ENCODE measurements at regions not wholly inside any gene's neighbourhood (a gene's known extent, or its start where the extent isn't known, plus 50 kb on each side); places are given as distances from the start of the nearest gene placed in this dataset.

DNA sequence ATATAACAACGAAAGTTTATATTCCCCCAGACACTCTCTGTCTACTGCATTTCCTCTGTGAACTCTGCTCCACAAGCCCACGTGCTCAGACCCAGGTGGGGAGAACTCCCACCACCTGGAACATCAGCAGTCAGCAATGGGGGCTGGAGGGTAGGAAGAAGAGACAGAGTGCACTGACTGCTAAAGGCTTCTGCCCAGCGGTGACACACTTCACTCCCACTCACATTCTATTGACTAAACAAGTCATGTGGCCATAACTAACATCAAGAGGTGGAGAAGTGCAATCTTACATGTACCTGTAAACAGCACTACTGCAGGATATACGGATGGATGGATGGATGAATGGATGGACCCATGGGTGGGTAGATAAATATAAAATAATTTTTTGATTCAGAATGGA, 122.2 kb downstream of the MPP7 start:
- ChIA-PET CTCF (interaction anchor here (0.5 to 1.5 kb wide), 6 partner anchors 12 to 1407 kb away, joined by 3 read pairs; no protein-coding TSS in a partner anchor), POLR2A (no interaction called here)
- Histone ChIP-seq H3K9me3 (ENCODE audit: control insufficient read depth, insufficient read depth, low read depth, low read length) (no peaks in the 10 kb centered on the region), H3K36me3 (ENCODE audit: control insufficient read depth in 2 of 2, insufficient read depth in 1 of 2, low read length in 2 of 2) (no peaks in the 10 kb centered on the region), H3K4me1 (ENCODE audit: control insufficient read depth, insufficient read depth, low read length) (peaks cover 3% of the 10 kb centered on the region; the same call in 1 of the 2 replicates), H3K27ac (ENCODE audit: extremely low read depth, low read depth, low read length) (no peak overlapping the region), H3K4me3 (ENCODE audit: low read depth, low read length) (no peak overlapping the region)
- TF ChIP-seq EGR2 (tag by site-specific recombination; IDR thresholded peaks at IDR 0.05; ENCODE audit: low read depth) (peak; percentile 90), ZFHX2 (tag by site-specific recombination; conservative IDR thresholded peaks at IDR 0.05) (peak; percentile 83), ZSCAN30 (tag by site-specific recombination; IDR thresholded peaks at IDR 0.05) (no peak), SCRT2 (tag by site-specific recombination; IDR thresholded peaks at IDR 0.05) (peak; percentile 43)

DNA sequence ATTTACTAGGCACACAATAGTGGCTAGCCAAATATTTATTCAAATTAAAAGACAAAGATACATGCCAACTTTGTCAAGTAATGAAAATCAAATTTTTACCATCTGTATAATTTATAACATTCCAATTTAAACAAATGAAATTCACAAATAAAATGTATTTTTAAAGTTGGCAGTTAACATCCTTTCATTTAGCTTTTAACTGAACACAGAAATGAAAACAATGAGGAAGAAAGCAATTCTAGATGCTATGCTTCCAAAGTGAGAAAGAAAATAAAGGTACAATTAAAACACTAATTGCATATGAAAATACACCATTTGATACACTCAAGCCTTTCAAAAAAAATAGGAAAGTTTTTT, 123.1 kb downstream of the MPP7 start:
- TF ChIP-seq ZNF302 (tag by site-specific recombination; IDR thresholded peaks at IDR 0.05; ENCODE audit: low read depth) (no peak), ZNF548 (tag by site-specific recombination; IDR thresholded peaks at IDR 0.05) (no peak), ZNF768 (tag by site-specific recombination; IDR thresholded peaks at IDR 0.05) (no peak), ZNF266 (tag by site-specific recombination; IDR thresholded peaks at IDR 0.05; ENCODE audit: low read depth) (no peak), ZNF560 (tag by site-specific recombination; IDR thresholded peaks at IDR 0.05; ENCODE audit: borderline replicate concordance) (no peak), KLF1 (tag by site-specific recombination; IDR thresholded peaks at IDR 0.05) (no peak), ZNF623 (tag by site-specific recombination; IDR thresholded peaks at IDR 0.05) (no peak), ZFP41 (tag by site-specific recombination; IDR thresholded peaks at IDR 0.05; ENCODE audit: borderline replicate concordance) (no peak), KLF8 (tag by site-specific recombination; IDR thresholded peaks at IDR 0.05) (no peak), SP7 (tag by site-specific recombination; IDR thresholded peaks at IDR 0.05) (no peak)
- ChIA-PET CTCF (interaction anchor here (0.7 to 1.9 kb wide), 8 partner anchors 9 to 382 kb away, joined by 3 to 7 read pairs (median 3); no protein-coding TSS in a partner anchor), POLR2A (interaction anchor here (0.6 kb wide), 1 partner anchor 1026 kb away, joined by 3 read pairs; the partner anchor contains the start of gene YME1L1)
- no peaks in the 10 kb centered on the region for H3K9me3 ChIP-seq (ENCODE audit: control insufficient read depth, insufficient read depth, low read depth, low read length)
- H3K4me3 ChIP-seq (ENCODE audit: low read depth, low read length), result no peak overlapping the region
- no peaks in the 10 kb centered on the region for H3K36me3 ChIP-seq (ENCODE audit: control insufficient read depth in 2 of 2, insufficient read depth in 1 of 2, low read length in 2 of 2)
- H3K27ac ChIP-seq (ENCODE audit: extremely low read depth, low read depth, low read length), result no peak overlapping the region
- H3K4me1 ChIP-seq (ENCODE audit: control insufficient read depth, insufficient read depth, low read length), result peaks cover 3% of the 10 kb centered on the region; the same call in 1 of the 2 replicates

DNA sequence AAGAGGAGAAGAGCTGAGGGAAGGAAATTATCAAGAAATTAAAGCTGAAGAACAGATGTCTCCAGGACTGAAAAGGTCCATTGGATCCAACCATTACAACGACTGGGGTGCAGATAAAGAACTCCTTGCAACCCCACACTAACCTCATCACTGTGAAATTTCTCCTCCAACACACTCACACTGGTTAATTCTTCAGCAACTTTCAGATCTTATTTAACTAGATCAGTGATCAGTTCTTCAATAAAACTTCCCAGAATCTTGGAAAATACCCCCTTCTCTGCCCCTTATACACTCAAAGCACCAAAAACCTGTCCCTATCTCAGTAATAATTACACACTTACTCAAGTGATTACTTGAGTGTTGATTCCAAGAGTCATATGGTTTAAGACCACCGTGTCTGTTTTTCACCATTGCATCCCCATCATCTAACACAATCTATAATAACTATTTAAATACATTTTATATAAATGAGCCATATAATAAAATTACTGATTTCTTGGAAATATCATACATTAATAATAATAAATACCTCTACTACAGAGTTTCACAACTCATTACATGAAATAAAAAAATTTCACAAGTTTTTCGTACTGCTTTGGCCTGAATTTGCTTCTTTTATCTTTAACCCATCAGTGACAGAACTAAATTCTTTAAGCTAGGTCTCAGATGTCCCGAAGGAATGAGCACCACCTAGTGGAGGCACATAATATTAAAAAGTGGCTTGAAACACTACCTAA, 123.7 kb downstream of the MPP7 start:
- no peak overlapping the region for H3K27ac ChIP-seq (ENCODE audit: extremely low read depth, low read depth, low read length)
- ChIA-PET POLR2A (interaction anchor here (0.6 kb wide), 1 partner anchor 1025 kb away, joined by 3 read pairs; the partner anchor contains the start of gene YME1L1), CTCF (interaction anchor here (0.5 to 1.9 kb wide), 9 partner anchors 8 to 381 kb away, joined by 3 to 7 read pairs (median 3); no protein-coding TSS in a partner anchor)
- no peaks in the 10 kb centered on the region for H3K36me3 ChIP-seq (ENCODE audit: control insufficient read depth in 2 of 2, insufficient read depth in 1 of 2, low read length in 2 of 2)
- TF ChIP-seq ZNF37A (tag by site-specific recombination; IDR thresholded peaks at IDR 0.05) (no peak), ZNF654 (tag by site-specific recombination; IDR thresholded peaks at IDR 0.05; ENCODE audit: low read depth) (peak; percentile 64), ZNF660 (tag by site-specific recombination; IDR thresholded peaks at IDR 0.05) (0 out of 2 replicates have a peak, but pooled peaks have one; percentile 29), ZNF146 (tag by site-specific recombination; IDR thresholded peaks at IDR 0.05) (no peak)
- TF ChIP-seq, protein P1, sequence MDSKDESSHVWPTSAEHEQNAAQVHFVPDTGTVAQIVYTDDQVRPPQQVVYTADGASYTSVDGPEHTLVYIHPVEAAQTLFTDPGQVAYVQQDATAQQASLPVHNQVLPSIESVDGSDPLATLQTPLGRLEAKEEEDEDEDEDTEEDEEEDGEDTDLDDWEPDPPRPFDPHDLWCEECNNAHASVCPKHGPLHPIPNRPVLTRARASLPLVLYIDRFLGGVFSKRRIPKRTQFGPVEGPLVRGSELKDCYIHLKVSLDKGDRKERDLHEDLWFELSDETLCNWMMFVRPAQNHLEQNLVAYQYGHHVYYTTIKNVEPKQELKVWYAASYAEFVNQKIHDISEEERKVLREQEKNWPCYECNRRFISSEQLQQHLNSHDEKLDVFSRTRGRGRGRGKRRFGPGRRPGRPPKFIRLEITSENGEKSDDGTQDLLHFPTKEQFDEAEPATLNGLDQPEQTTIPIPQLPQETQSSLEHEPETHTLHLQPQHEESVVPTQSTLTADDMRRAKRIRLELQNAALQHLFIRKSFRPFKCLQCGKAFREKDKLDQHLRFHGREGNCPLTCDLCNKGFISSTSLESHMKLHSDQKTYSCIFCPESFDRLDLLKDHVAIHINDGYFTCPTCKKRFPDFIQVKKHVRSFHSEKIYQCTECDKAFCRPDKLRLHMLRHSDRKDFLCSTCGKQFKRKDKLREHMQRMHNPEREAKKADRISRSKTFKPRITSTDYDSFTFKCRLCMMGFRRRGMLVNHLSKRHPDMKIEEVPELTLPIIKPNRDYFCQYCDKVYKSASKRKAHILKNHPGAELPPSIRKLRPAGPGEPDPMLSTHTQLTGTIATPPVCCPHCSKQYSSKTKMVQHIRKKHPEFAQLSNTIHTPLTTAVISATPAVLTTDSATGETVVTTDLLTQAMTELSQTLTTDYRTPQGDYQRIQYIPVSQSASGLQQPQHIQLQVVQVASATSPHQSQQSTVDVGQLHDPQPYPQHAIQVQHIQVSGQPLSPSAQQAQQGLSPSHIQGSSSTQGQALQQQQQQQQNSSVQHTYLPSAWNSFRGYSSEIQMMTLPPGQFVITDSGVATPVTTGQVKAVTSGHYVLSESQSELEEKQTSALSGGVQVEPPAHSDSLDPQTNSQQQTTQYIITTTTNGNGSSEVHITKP (tag by site-specific recombination; IDR thresholded peaks at IDR 0.05), result peak; percentile 96
- peaks cover 3% of the 10 kb centered on the region; the same call in 1 of the 2 replicates for H3K4me1 ChIP-seq (ENCODE audit: control insufficient read depth, insufficient read depth, low read length)
- no peak overlapping the region for H3K4me3 ChIP-seq (ENCODE audit: low read depth, low read length)
- H3K9me3 ChIP-seq (ENCODE audit: control insufficient read depth, insufficient read depth, low read depth, low read length), result no peaks in the 10 kb centered on the region
